Kidney tubule cell (primary cell): ENCODE measurements at regions not wholly inside any gene's neighbourhood (a gene's known extent, or its start where the extent isn't known, plus 50 kb on each side); places are given as distances from the start of the nearest gene placed in this dataset.
"Not testable (repeated sequence)": the region's sequence is repeated elsewhere in the genome, so short reads cannot be mapped to it uniquely, and the experiment has no call there.

Source experiments
- DNase-seq: peaks from one replicate; pipeline ENCODE4 v3.0.0-alpha.2; 2018; ENCODE audit warnings: low spot score

DNA sequence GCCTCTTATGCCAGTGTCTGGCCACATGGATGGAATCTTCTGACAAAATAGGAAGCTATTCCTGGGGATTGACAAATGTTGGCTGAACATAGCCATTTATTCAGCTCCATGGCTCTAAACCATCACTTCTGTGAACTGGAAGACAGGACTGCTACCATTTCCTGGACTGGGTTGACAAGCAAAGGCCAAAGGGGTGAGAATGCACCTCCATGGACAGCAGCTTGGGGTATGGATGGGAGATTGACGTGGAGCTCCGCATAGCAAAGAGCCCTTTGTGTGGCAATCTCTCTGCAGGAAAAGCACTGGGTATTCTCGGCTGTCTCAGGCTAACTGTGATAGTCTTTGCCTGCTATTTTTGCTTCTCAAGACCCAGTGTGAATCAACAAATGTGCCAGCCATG is 223.0 kb upstream of the EGLN3 start:
- no peak for DNase-seq

DNA sequence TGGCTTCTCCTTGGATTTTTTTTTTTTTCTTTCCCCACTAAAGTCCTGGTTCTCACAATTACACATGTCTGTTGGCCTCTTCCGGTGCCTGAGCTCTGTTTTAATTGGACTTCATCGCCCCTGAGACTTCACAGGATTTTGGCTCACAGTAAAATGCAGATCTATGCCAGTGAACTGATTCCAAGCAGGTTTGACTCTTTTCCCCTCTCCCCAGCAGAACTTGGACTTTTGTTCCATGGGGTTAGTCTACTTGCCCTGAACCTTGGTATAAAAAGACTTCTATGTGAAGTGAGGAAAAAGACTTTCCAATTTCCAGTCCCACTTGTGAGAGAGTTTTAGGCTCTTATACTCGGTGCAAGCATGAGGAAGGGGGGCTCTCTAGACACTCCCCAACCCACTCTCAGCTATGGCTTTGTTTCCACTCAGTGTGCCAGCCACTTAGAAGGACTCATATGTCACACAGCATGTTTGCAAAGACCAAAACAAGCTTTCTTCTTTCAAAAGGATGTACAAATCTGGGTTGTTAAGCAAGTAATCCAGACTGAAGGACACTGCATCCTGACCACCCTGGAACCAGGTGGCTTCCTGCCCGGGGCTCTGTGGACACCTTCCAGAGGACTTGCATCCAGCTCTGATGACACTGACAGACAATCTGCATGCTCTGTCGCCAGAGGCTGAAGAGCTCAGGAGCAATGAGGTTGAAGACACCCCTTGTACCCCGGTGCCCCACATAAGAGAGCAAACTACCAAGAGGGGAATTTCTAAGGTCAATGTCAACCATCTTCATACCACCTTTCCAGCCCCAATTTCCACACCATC is 221.9 kb upstream of the EGLN3 start:
- no peak for DNase-seq

DNA sequence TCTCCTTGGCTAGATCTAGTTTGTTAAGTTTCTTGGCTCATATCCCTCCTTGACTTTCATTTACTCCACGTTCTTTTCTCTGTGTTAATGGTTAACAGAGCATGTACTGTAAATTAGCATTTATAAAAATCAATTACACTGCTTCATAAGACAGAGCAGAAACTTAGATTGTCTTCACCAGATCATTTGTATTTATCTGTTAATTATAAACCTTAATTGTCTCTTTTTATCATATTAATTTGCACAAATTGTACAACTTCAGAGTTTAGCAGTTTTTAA is 221.2 kb upstream of the EGLN3 start:
- DNase-seq = no peak

DNA sequence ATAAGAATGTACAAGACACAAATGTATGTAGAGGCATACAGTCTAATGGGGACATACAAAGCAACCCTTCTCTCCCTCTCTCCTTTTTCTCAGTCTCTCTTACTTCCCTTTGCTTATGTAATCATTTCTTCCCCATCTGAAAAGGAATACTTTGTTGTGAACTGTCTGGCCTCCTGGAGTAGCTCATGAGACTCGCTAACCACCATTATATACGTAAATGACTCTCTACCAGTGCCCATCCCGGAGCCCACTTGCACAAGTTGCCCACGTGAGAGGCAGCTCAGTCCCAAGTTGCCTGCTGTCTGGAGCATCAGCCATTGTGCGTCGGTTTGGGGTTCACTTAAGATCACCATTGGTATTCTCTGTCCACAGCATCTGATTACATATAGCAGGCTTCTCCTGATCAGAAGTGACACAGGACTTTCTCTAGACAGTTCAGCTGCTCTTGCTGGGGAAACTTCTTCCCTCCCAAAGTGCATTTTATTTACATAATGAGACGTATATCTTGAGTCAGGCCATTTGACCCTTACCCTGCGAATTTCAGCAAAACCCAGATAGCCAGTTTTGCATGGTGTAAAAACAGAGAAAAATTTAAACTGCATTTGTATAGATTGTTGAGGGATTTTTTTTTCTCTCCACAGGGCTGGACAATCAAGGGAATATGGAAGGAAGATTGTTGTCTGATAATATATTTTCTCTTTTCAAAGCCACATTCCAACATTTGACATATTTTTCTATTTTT is 220.7 kb upstream of the EGLN3 start:
- DNase-seq = no peak

DNA sequence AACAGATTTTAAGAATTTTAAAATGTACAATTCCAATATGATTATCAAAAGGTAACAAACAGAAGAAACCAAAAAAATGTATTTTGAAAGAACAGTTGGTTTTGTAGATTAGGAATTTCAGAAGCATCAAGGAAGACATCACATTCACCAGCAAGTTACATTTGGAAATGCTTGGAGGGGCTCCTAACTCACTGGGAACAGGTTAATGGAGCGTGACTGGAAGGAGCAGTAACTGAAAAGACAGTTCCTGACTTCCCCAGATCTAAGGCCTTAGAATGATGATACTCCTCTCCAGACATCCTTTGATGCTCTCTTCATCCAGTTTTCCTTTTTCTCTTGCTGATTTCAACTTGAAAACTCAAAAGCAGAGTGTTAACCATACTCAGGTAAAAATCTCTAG is 220.0 kb upstream of the EGLN3 start:
- DNase-seq = no peak

DNA sequence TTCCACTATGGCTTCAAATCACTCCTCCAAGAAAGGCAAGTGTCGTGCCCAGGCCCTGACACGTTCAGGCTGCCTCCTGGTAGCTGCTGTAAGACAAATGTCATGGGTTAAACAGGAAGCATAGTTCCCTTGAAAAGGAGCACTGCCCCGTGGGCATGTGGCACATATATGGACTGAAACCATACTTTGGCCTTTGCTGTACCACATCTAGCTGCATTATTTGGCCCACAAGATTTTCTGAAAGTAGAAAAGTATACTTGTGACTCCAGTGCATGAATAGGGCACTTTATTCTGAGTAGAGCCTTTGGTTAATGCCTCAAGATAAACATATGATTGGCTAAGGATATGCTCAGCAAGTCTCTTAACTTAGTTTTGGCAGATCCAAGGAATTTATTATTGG is 218.7 kb upstream of the EGLN3 start:
- DNase-seq = no peak

DNA sequence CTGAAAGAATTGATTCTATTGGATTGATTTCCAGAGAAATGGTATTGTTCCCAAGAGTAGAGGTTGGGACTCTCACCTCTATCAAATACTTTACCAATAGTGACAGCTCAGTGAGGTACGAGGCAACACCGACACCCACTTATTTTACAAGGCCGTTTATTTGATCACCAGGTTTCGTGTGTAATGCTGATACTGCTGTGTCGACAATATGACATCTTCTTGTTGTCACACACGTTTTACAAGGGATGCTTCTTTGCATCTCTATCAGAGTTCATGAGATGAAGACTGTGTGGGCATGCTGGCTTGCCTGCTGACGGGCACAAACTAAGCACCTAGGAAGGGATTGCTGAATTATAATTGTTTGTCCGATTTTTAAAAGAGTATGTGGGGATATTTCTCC is 217.8 kb upstream of the EGLN3 start:
- no peak for DNase-seq

DNA sequence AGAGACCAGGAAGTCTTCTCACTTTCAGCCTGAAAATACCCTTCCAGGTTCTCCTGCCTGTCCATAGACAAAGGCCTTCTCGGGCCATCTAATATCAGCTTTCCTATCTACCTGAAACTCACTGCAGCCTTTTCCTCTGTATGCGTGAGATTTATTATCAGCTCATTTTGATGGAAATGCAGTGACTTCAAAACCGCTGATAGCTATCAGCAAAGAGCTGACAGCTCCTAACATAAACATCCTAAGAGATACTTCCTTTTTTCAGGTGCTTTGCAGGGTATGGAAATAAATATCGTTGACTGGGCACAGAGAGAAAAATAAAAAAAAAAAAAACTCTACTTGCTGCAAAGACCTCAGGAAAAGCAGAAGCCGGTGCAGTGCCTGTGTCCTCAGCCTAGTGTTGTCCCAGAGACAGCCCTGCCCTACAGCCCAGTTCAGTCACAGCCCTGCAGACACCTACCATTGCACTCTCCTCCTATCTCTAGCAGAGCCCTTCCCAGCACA is 215.0 kb upstream of the EGLN3 start:
- DNase-seq = no peak

DNA sequence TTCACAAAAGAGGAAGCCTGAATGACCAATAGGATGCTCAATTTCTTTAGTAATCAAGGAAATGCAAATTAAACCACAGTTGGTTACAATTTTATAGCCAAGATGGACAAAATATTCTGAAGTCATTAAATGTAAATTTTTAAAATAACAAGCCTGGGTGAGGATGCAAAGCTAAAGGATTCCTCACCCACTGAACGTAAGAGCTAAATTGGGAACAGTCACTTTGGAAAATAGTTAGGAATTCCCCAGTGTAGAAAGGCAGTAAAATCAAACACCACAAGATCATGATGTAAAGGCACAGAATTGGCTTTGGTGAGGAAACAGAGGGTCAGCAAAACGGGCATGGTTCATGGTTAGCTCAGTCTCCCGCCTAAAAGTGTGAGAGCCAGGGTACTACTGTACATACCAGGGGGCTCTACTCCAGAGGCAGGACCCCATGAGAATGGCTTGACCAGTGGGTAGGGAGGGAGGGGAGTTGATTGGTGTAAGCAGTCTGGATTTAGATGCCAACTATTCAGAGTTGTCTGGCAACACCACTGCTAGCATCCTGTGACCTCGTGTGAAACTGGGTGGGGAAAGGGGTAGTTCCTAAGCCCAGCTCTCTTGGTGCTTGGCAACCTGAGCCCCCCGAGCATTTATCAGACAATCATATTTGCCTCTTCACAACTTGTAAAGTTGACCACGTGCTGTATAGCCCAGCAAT is 213.4 kb upstream of the EGLN3 start:
- DNase-seq = no peak

DNA sequence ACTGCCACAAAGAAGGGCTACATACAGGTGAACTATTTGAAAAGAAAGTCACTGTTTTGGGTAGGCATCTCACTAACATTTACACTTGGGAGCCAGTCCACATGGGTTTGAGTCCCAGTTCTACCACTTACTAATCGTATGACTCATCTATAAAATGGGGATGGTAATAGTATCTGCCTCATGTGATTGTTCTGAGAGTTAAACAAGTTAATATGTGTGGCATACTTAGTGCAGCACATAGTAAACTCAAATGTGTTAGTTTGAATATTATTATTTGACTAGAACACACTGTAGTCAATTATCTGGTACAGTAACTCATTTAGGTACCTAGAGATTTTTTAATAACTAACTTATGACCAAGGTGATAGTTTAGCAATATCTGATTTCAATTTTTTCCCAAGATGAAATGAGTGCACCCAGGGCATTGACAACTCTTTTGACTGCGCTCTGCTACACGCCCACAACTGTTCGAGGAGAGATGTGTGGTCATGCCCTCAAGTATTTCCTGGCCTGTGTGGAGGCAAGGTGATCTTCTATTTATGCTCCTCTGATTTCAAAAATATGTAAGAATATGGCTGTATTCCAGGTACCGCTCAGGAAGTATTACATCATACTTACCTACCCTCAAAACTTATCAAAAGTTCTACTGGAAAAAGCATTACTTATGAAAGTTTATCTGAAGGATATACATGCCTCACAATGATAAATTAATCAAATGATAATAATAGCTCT is 210.6 kb upstream of the EGLN3 start:
- peak; percentile 20 for DNase-seq

DNA sequence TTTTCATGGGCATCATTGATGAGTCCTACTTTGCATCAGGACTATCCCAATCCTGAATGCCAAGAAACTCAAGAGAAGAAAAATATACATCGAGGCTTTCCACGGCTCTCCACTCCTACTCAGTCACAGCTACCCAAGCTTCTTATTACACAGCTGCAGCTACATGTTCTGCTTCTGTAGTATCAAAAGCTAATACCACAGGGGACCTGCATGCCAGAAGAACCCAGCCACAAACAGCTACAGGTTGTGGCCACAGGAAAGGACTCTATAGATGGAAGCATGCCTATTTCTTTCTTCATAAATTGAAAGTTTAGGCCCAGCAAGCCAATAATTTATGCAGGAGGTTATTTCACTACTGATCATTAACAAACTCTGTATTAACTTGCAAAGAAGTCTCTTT is 209.7 kb upstream of the EGLN3 start:
- no peak for DNase-seq

DNA sequence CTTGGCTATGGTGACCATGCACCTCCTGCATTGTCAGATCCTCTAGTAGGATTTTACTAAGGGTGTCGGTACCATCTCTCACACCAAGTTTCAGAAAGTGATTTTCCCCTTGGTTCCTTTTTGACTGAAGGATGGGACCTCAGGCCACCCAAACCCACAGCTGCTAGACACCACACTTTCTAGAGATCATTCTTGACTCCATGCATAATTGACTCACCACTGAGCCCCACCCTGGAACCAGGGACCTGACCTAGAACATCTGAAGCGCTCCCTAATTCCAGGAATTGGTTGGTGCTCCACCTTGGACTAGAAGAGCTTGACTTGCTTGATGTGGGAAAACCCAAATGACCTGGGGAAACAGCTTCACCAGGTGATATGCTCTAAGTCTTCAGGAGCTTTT is 206.8 kb upstream of the EGLN3 start:
- DNase-seq = no peak

DNA sequence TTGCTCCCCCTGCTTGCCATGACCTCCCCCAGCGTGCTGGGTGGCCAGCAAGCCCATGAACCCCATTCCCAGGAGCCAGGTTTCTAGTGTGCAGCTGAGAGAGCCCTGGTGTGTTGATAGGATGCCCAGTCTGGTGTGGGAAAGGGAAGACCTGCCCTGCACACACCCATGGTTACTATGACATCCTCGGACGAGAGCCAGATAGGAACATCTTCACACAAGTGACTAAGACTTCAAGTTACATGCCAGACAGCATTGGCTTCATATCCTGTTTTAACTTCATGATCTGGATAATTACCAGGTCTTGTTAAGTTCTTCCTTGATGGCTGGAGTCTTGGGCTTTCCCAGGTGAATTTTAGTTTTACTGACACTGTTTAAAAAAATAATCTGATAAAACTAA is 196.6 kb upstream of the EGLN3 start:
- DNase-seq = no peak

DNA sequence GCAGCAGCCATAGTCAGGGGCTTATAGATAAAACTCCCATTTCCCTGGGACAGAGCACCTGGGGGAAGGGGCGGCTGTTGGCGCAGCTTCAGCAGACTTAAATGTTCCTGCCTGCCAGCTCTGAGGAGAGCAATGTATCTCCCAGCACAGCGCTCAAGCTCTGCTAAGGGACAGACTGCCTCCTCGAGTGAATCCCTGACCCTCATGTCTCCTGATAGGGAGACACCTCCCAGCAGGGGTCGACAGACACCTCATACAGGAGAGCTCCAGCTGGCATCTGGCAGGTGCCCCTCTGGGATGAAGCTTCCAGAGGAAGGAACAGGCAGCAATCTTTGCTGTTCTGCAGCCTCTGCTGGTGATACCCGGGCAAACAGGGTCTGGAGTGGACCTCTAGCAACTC is 189.3 kb upstream of the EGLN3 start:
- DNase-seq = not testable (repeated sequence)

DNA sequence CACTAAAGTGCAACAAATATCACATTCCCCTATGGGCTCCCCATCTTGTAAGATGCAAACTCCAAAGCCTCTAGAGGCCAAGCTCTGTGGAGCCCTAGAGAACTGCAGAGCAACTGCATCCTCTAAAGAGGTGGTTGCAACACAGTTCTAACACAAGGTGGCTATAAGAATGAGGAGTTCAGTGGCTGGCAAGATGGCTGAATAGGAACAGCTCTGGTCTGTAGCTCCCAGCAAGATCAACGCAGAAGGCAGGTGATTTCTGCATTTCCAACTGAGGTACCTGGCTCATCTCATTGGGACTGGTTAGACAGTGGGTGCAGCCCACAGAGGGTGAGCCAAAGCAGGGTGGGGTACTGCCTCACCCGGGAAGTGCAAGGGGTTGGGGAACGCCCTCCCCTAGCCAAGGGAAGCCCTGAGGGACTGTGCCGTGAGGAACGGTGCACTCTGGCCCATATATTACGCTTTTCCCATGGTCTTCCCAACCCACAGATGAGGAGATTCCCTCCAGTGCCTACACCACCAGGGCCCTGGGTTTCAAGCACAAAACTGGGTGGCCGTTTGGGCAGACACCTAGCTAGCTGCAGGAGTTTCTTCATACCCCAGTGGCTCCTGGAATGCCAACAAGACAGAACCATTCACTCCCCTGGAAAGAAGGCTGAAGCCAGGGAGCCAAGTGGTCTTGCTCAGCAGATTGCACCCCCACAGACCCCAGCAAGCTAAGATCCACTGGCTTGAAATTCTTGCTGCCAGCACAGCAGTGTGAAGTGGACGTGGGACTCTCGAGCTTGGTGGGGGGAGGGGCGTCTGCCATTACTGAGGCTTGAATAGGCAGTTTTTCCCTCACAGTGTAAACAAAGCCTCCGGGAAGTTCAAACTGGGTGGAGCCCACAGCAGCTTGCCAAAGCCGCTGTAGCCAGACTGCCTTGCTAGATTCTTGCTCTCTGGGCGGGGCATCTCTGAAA is 188.6 kb upstream of the EGLN3 start:
- DNase-seq = peak; percentile 69

DNA sequence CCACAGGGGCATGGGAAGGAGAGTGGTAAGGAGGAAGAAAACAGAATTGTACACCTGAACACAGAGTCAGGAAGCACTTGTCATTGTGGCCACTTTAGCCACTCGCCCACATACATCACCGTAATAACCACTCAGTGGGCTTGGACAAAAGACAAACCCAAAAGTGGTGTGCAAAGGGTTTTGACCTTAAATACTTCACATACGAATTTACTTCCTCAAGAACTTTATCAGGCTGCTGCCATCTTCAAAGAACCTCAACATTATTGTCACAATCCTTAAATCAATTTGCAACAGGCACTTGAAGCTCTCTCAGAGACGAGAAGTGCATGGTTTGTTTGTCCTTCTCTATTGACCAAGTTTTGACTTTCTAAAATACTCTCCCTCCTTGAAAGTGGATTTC is 187.3 kb upstream of the EGLN3 start:
- no peak for DNase-seq

DNA sequence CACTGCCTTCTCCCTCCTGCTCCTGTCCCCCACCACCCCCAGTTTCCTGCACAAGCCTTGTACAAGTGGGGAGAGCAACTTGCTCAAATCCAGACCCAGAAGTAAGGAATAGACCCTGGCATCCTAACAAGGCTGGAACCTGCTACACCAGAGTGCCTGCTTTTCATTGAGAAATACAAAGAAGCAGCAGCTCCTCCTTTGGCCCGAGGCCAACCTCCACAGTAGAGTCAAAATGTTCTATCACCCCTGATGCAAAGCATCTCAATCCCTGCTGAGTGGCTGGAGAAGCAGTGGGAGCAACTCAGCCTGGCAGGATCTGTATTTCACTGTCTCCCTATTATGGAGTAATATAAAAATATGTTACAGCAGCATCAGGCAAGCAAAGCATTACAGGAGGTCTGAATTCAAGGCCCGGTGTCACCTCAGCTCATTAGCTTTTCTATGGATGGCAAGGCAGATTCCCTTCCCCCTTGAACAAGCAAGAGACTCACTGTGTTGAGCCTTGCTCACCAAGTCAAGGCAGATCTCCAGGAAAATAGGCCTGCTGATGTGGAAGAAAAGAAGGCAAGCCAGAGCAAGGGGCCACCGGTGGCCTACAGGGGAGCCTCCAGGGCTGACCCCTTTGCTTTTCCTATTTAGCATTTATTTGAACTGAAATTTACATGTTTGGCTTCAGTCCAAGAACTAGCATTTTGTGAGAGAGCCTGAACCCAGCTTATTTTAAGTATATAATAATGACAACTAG is 186.3 kb upstream of the EGLN3 start:
- DNase-seq = no peak

DNA sequence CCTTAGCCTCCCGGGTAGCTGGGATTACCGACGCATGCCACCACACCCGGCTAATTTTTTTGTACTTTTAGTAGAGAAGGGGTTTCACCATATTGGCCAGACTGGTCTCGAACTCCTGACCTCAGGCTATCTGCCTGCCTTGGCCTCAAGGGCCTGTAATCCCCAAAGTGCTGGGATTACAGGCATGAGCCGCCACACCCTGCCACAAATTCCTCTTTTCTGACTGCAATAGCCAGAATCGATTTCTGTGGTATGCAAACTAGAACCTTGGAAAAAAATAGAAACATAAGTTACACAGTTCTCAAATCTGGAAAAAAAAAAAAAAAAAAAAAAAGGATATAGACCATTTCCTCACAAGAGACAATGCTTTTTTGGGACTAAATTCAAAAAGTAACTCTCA is 184.6 kb upstream of the EGLN3 start:
- no peak for DNase-seq

DNA sequence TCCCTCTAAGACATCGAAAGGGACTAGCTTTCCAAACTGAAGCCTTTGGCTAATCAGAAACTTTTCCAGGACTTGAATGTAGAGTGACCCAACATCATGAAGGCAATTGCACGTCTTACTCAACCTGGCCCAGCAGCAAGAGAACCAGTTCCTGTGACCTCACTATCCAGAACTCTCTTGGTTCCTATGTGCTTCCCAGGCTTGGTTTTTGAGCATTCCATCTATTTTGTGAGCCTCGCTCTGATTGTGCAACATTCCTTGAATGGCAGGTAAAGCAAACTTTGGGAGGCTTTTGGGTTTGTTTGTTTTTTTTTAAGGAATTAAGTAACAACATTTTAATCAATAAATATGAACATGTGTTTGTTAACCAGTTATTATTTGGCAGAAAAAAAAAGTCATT is 183.6 kb upstream of the EGLN3 start:
- no peak for DNase-seq

DNA sequence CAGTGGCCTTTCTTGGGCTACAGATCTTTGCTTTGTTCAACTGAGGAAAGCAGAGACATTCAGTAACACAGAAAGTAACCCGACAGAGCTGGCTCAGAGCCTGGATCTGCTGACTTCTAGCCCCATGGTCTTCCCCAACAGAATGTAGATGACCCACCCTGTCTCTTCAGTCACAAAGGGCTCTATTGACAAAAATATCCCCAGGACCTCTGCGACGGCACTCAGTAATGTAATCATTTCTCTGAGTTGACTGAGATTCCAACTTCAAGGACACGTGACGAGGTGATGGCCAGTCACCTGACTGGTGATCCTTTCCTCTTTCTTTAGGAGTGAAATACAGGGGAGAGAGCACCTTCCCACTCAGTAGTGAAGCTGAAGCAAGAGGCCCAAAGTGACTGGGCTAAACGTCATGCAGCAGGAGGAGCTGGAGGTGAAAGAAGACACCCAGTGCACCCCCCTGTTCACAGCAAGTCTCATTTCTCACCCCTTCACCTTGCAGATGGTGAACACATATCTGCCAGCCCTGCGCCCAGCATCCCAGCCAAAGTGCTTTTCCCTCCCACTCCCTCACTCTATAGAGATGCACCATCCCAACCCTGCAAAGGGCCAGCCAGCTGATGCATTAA is 179.2 kb upstream of the EGLN3 start:
- no peak for DNase-seq
